Neural progenitor cell (in vitro differentiated cells): ENCODE measurements at regions not wholly inside any gene's neighbourhood (a gene's known extent, or its start where the extent isn't known, plus 50 kb on each side); places are given as distances from the start of the nearest gene placed in this dataset.

ENCODE experiments used
- DNase-seq: peaks from one replicate; pipeline ENCODE4 v3.0.0-alpha.2; 2016; ENCODE audit warnings: low spot score
- H2AFZ ChIP-seq: fragments of 200-600 bp; sonication (generic); replicated peaks from 2 replicates; pipeline ENCODE4 v1.6.1; 2016; ENCODE audit warnings: antibody characterized with exemption
- H3F3A ChIP-seq: fragments of 200-600 bp; sonication (generic); 2 replicates; pipeline ENCODE4 v1.6.1; 2016; ENCODE audit warnings: antibody characterized with exemption, low read depth
- H3K27ac ChIP-seq: fragments of 200-600 bp; sonication (generic); 2 replicates; pipeline ENCODE4 v1.5.1; 2016; ENCODE audit warnings: mild to moderate bottlenecking
- H3K27me3 ChIP-seq: fragments of 200-600 bp; sonication (generic); 2 replicates; pipeline ENCODE4 v1.6.1; 2016; ENCODE audit warnings: mild to moderate bottlenecking, moderate library complexity
- H3K36me3 ChIP-seq: fragments of 200-600 bp; sonication (generic); 2 replicates; pipeline ENCODE4 v1.5.1; 2016
- H3K4me1 ChIP-seq: fragments of 200-600 bp; sonication (generic); 2 replicates; pipeline ENCODE4 v1.6.1; 2016; ENCODE audit warnings: mixed run types
- H3K4me2 ChIP-seq: fragments of 200-600 bp; sonication (generic); 2 replicates; pipeline ENCODE4 v1.6.1; 2016
- H3K4me3 ChIP-seq: fragments of 200-600 bp; sonication (generic); 2 replicates; pipeline ENCODE4 v1.5.1; 2016
- H3K79me2 ChIP-seq: fragments of 200-600 bp; sonication (generic); 2 replicates; pipeline ENCODE4 v1.6.1; 2016; ENCODE audit warnings: low read depth
- H3K9ac ChIP-seq: fragments of 200-600 bp; sonication (generic); 2 replicates; pipeline ENCODE4 v1.6.1; 2016
- H3K9me3 ChIP-seq: fragments of 200-600 bp; sonication (generic); 2 replicates; pipeline ENCODE4 v1.5.1; 2016; ENCODE audit warnings: low read depth
- H4K20me1 ChIP-seq: fragments of 200-600 bp; sonication (generic); 2 replicates; pipeline ENCODE4 v1.6.1; 2016; ENCODE audit warnings: low read depth
- H3K27ac Mint-ChIP-seq: 3 replicates; pipeline ENCODE4 v1.8.0; 2021; ENCODE audit warnings: mixed read lengths
- H3K27me3 Mint-ChIP-seq: 2 replicates; pipeline ENCODE4 v1.8.0; 2022; ENCODE audit warnings: low read depth, mild to moderate bottlenecking, inconsistent platforms, moderate library complexity, mixed read lengths; ENCODE audit not compliant: insufficient read depth
- H3K36me3 Mint-ChIP-seq: 3 replicates; pipeline ENCODE4 v1.8.0; 2021; ENCODE audit warnings: mixed read lengths
- H3K4me1 Mint-ChIP-seq: 3 replicates; pipeline ENCODE4 v1.8.0; 2021; ENCODE audit warnings: mixed read lengths
- H3K4me3 Mint-ChIP-seq: 3 replicates; pipeline ENCODE4 v1.8.0; 2021; ENCODE audit warnings: mild to moderate bottlenecking, moderate library complexity, mixed read lengths
- H3K9me3 Mint-ChIP-seq: 3 replicates; pipeline ENCODE4 v1.8.0; 2020; ENCODE audit warnings: mixed read lengths
- CTCF ChIP-seq: fragments of 200-600 bp; sonication (generic); IDR thresholded peaks from 2 replicates; pipeline ENCODE4 v1.5.1; 2017; ENCODE audit warnings: antibody characterized with exemption, mild to moderate bottlenecking
- EZH2 ChIP-seq: fragments of 200-600 bp; sonication (generic); IDR thresholded peaks from 2 replicates; pipeline ENCODE4 v1.6.1; 2017; ENCODE audit warnings: antibody characterized with exemption, mild to moderate bottlenecking, moderate library complexity
- EZH2phosphoT487 ChIP-seq: fragments of 200-600 bp; sonication (generic); IDR thresholded peaks from 2 replicates; pipeline ENCODE4 v1.6.1; 2017; ENCODE audit warnings: antibody characterized with exemption

GRCh38 chr4:157832596-157832995, 340.2 kb downstream of the GASK1B start:
- Histone ChIP-seq H2AFZ (no peak overlapping the region), H3K9me3 (no peaks in the 10 kb centered on the region), H4K20me1 (no peaks in the 10 kb centered on the region), H3F3A (no peaks in the 10 kb centered on the region), H3K9ac (no peak overlapping the region), H3K79me2 (no peaks in the 10 kb centered on the region), H3K4me3 (no peak overlapping the region), H3K27ac (no peak overlapping the region), H3K4me1 (no peaks in the 10 kb centered on the region), H3K36me3 (no peaks in the 10 kb centered on the region), H3K27me3 (no peaks in the 10 kb centered on the region), H3K4me2 (no peak overlapping the region)
- no peak for DNase-seq
- Mint-ChIP-seq H3K36me3 (no peaks in the 10 kb centered on the region), H3K4me3 (no peak overlapping the region), H3K4me1 (no peaks in the 10 kb centered on the region), H3K27ac (no peak overlapping the region), H3K27me3 (no peaks in the 10 kb centered on the region), H3K9me3 (peaks cover 2% of the 10 kb centered on the region)
- no peak for TF ChIP-seq CTCF
- no peak for TF ChIP-seq EZH2
- TF ChIP-seq EZH2phosphoT487: no peak

GRCh38 chr4:157824021-157824420, 348.8 kb downstream of the GASK1B start:
- no peak overlapping the region for H3K27ac Mint-ChIP-seq
- H3K79me2 ChIP-seq: no peaks in the 10 kb centered on the region

GRCh38 chr4:157821814-157822213, 351.0 kb downstream of the GASK1B start:
- no peaks in the 10 kb centered on the region for H3K9me3 ChIP-seq
- H3K36me3 ChIP-seq: no peaks in the 10 kb centered on the region
- H3K4me3 Mint-ChIP-seq: no peak overlapping the region

More at GRCh38 chr4:157824021-157824420, 348.8 kb downstream of the GASK1B start:
- no peaks in the 10 kb centered on the region for H3F3A ChIP-seq
- Mint-ChIP-seq H3K4me3 (no peak overlapping the region), H3K36me3 (no peaks in the 10 kb centered on the region), H3K9me3 (peaks cover 2% of the 10 kb centered on the region), H3K27me3 (peaks cover 6% of the 10 kb centered on the region), H3K4me1 (peaks cover 12% of the 10 kb centered on the region)
- DNase-seq: no peak
- H3K27ac ChIP-seq: no peak overlapping the region
- TF ChIP-seq CTCF: no peak
- no peak for TF ChIP-seq EZH2
- TF ChIP-seq EZH2phosphoT487: no peak
- no peaks in the 10 kb centered on the region for H3K27me3 ChIP-seq
- no peak overlapping the region for H3K9ac ChIP-seq
- no peak overlapping the region for H2AFZ ChIP-seq
- no peak overlapping the region for H3K4me2 ChIP-seq
- no peaks in the 10 kb centered on the region for H4K20me1 ChIP-seq
- no peaks in the 10 kb centered on the region for H3K36me3 ChIP-seq
- no peaks in the 10 kb centered on the region for H3K4me1 ChIP-seq
- no peak overlapping the region for H3K4me3 ChIP-seq
- H3K9me3 ChIP-seq: no peaks in the 10 kb centered on the region

More at GRCh38 chr4:157821814-157822213, 351.0 kb downstream of the GASK1B start:
- no peak overlapping the region for H2AFZ ChIP-seq
- H3K27ac ChIP-seq: no peak overlapping the region
- Mint-ChIP-seq H3K27me3 (peaks cover 8% of the 10 kb centered on the region), H3K9me3 (no peaks in the 10 kb centered on the region), H3K4me1 (peaks cover 12% of the 10 kb centered on the region), H3K36me3 (no peaks in the 10 kb centered on the region), H3K27ac (no peak overlapping the region)
- DNase-seq: no peak
- H3K79me2 ChIP-seq: no peaks in the 10 kb centered on the region
- H3K4me3 ChIP-seq: no peak overlapping the region
- no peak overlapping the region for H3K4me2 ChIP-seq
- H3K9ac ChIP-seq: no peak overlapping the region
- TF ChIP-seq CTCF: no peak
- no peak for TF ChIP-seq EZH2
- TF ChIP-seq EZH2phosphoT487: no peak
- H4K20me1 ChIP-seq: no peaks in the 10 kb centered on the region
- no peaks in the 10 kb centered on the region for H3K27me3 ChIP-seq
- H3K4me1 ChIP-seq: no peaks in the 10 kb centered on the region
- no peaks in the 10 kb centered on the region for H3F3A ChIP-seq
